HCT116 (cell line): ENCODE measurements at regions not wholly inside any gene's neighbourhood (a gene's known extent, or its start where the extent isn't known, plus 50 kb on each side); places are given as distances from the start of the nearest gene placed in this dataset.

Source experiments
- ATAC-seq: fragments of 200-7000 bp; cut with Tn5 transposase; 2 replicates; pipeline ENCODE4 v1.9.1; 2020; ENCODE audit warnings: mild to moderate bottlenecking, moderate library complexity
- BruUV-seq: library from RNA; stranded (reverse); fragments of 400-500 nt; replicated peaks from 2 replicates; lab custom pipeline; 2021; lab: Mats Ljungman, UMichigan
- CTCF ChIA-PET: fragments of 300-600 bp; sonication (Branson Sonifier 250); formaldehyde crosslinking; loops from one replicate; lab custom pipeline; 2021; ENCODE audit warnings: antibody characterized with exemption; lab: Charles Lee
- POLR2A ChIA-PET: fragments of 300-600, 350-600 bp; sonication (Branson Sonifier 250); formaldehyde crosslinking; loops from one replicate; lab custom pipeline; 2021; ENCODE audit warnings: antibody characterized with exemption; lab: Charles Lee
- RAD21 ChIA-PET, 2 experiments: fragments of 300-600 bp; sonication (Branson Sonifier 250); formaldehyde crosslinking; loops; one replicate each; lab custom pipeline; 2023; ENCODE audit warnings: low total read pairs in 2 of 2; ENCODE audit not compliant: uncharacterized antibody in 2 of 2, unreplicated experiment in 2 of 2, low non-redundant PET in 1 of 2; lab: Charles Lee
- DNase-seq: peaks from one replicate; pipeline ENCODE4 v3.0.0-alpha.2; 2010; ENCODE audit warnings: low read depth, low spot score
- H2AFZ ChIP-seq: fragments of 200-600 bp; shearing (Covaris generic), sonication (generic); 2 replicates; pipeline ENCODE4 v1.6.1; 2017; ENCODE audit warnings: low read depth, mixed run types, mixed read lengths, antibody characterized with exemption, low read length; ENCODE audit not compliant: poor library complexity, severe bottlenecking
- H3K27ac ChIP-seq: 2 replicates; pipeline ENCODE4 v1.5.1; 2012; ENCODE audit warnings: low read depth, low read length
- H3K27me3 ChIP-seq: fragments of 200-600 bp; sonication (generic); 2 replicates; pipeline ENCODE4 v1.6.1; 2016; ENCODE audit warnings: mixed run types, low read length, mixed read lengths; ENCODE audit not compliant: insufficient read depth
- H3K36me3 ChIP-seq, 2 experiments: fragments of 200-500 bp in 1 of 2; fragments of 200-600 bp in 1 of 2; sonication (Bioruptor generic) in 1 of 2; sonication (generic) in 1 of 2; 2 replicates each; pipeline versions ENCODE4 v1.5.1 to v1.6.1; 2014 to 2016; ENCODE audit warnings: low read length in 2 of 2, inconsistent platforms in 1 of 2, mixed read lengths in 1 of 2, mixed run types in 1 of 2; ENCODE audit not compliant: insufficient read depth in 2 of 2, control insufficient read depth in 1 of 2
- H3K4me1 ChIP-seq, 2 experiments: fragments of 200-600 bp in 1 of 2; sonication (generic) in 1 of 2; 2 replicates each; pipeline versions ENCODE4 v1.5.1 to v1.6.1; 2012 to 2017; ENCODE audit warnings: low read length in 2 of 2, inconsistent platforms in 1 of 2, mild to moderate bottlenecking in 1 of 2, mixed read lengths in 1 of 2, mixed run types in 1 of 2, moderate library complexity in 1 of 2; ENCODE audit not compliant: insufficient read depth in 2 of 2, control insufficient read depth in 1 of 2
- H3K4me2 ChIP-seq: fragments of 200-600 bp; sonication (generic); 2 replicates; pipeline ENCODE4 v1.6.1; 2017; ENCODE audit warnings: mixed run types, low read length, mixed read lengths
- H3K4me3 ChIP-seq, 2 experiments: fragments of 200-600 bp in 1 of 2; sonication (generic) in 1 of 2; replicated peaks in 1 of 2; 2 replicates each; pipeline ENCODE4 v1.5.1; 2011 to 2016; ENCODE audit warnings: low read length in 2 of 2, control low read depth in 1 of 2, low read depth in 1 of 2, mild to moderate bottlenecking in 1 of 2, mixed read lengths in 1 of 2, mixed run types in 1 of 2
- H3K79me2 ChIP-seq: fragments of 200-600 bp; sonication (generic); 2 replicates; pipeline ENCODE4 v1.6.1; 2017; ENCODE audit warnings: mild to moderate bottlenecking, mixed run types, low read length, moderate library complexity, mixed read lengths; ENCODE audit not compliant: insufficient read depth
- H3K9ac ChIP-seq: fragments of 200-600 bp; sonication (generic); 2 replicates; pipeline ENCODE4 v1.6.1; 2016; ENCODE audit warnings: low read length, mixed read lengths
- H3K9me2 ChIP-seq: fragments of 200-600 bp; sonication (generic), shearing (Covaris generic); 2 replicates; pipeline ENCODE4 v1.6.1; 2017; ENCODE audit warnings: mixed run types, mild to moderate bottlenecking, moderate library complexity; ENCODE audit not compliant: insufficient read depth
- H3K9me3 ChIP-seq, 2 experiments: fragments of 200-500 bp in 1 of 2; fragments of 200-600 bp in 1 of 2; sonication (Bioruptor generic) in 1 of 2; sonication (generic) in 1 of 2; 2 replicates each; pipeline ENCODE4 v1.6.1; 2014 to 2017; ENCODE audit warnings: low read length in 2 of 2, mixed read lengths in 2 of 2, inconsistent platforms in 1 of 2, low read depth in 1 of 2, mild to moderate bottlenecking in 1 of 2, mixed run types in 1 of 2, moderate library complexity in 1 of 2; ENCODE audit not compliant: control insufficient read depth in 1 of 2, insufficient read depth in 1 of 2
- H4K20me1 ChIP-seq: fragments of 200-600 bp; sonication (generic), shearing (Covaris generic); 2 replicates; pipeline ENCODE4 v1.6.1; 2017; ENCODE audit warnings: mixed run types, mild to moderate bottlenecking, moderate library complexity; ENCODE audit not compliant: insufficient read depth
- ATF3 ChIP-seq: IDR thresholded peaks from 2 replicates; pipeline ENCODE4 v1.6.1; 2012
- CBX3 ChIP-seq: IDR thresholded peaks from 2 replicates; pipeline ENCODE4 v1.6.1; 2012; ENCODE audit warnings: low read depth
- ELF1 ChIP-seq: IDR thresholded peaks from 2 replicates; pipeline ENCODE4 v1.6.1; 2012; ENCODE audit warnings: low read depth, borderline replicate concordance
- JUND ChIP-seq: IDR thresholded peaks from 2 replicates; pipeline ENCODE4 v1.6.1; 2012
- POLR2A ChIP-seq: IDR thresholded peaks from 2 replicates; pipeline ENCODE4 v1.7.0; 2011; ENCODE audit warnings: borderline replicate concordance; ENCODE audit not compliant: insufficient read depth, insufficient read length; ENCODE audit errors: extremely low read depth
- RAD21 ChIP-seq: IDR thresholded peaks from 2 replicates; pipeline ENCODE4 v1.6.1; 2012; ENCODE audit warnings: low read depth, mild to moderate bottlenecking
- REST ChIP-seq: IDR thresholded peaks from 2 replicates; pipeline ENCODE4 v1.6.1; 2012; ENCODE audit warnings: low read depth
- ZBTB33 ChIP-seq: IDR thresholded peaks from 2 replicates; pipeline ENCODE4 v1.6.1; 2011; ENCODE audit warnings: mild to moderate bottlenecking, low read length, moderate library complexity; ENCODE audit not compliant: insufficient replicate concordance; ENCODE audit errors: extremely low read depth
- intact Hi-C: fragments of 100-400 bp; cut with micrococcal nuclease; formaldehyde crosslinking; loops from 2 replicates; pipeline ENCODE4 v1.10.0; 2022

- H3K9me3 ChIP-seq: no peaks in the 10 kb centered on the region
- no peaks in the 10 kb centered on the region for H3K79me2 ChIP-seq
- RAD21 ChIA-PET: no interaction called here
- H2AFZ ChIP-seq: no peak overlapping the region
- no peak overlapping the region for H3K4me3 ChIP-seq
- intact Hi-C loops: no loop called here
- CTCF ChIA-PET: no interaction called here
- no peak for DNase-seq
- POLR2A ChIA-PET: no interaction called here
- no peaks in the 10 kb centered on the region for H3K4me1 ChIP-seq
- H3K9ac ChIP-seq: no peak overlapping the region
- H4K20me1 ChIP-seq: no peaks in the 10 kb centered on the region
- TF ChIP-seq POLR2A (no peak), CBX3 (no peak), ZBTB33 (no peak)
- TF ChIP-seq, all 23 proteins: peak for 0
- no TSS peak for BruUV-seq
- H3K9me2 ChIP-seq: no peaks in the 10 kb centered on the region
- H3K4me2 ChIP-seq: no peak overlapping the region
- no peak overlapping the region for H3K27ac ChIP-seq
- H3K27me3 ChIP-seq: no peaks in the 10 kb centered on the region
- no peak for ATAC-seq
- no peaks in the 10 kb centered on the region for H3K36me3 ChIP-seq
These were observed 188.6 kb downstream of the ALG10 start for GRCh38 chr12:34210689-34211530.

- no peaks in the 10 kb centered on the region for H3K9me3 ChIP-seq
- BruUV-seq: no TSS peak
- H3K27me3 ChIP-seq: no peaks in the 10 kb centered on the region
- no peak for DNase-seq
- no peak overlapping the region for H3K27ac ChIP-seq
- no peaks in the 10 kb centered on the region for H4K20me1 ChIP-seq
- ATAC-seq: no peak
- RAD21 ChIA-PET: no interaction called here
- no peak overlapping the region for H3K4me2 ChIP-seq
- CTCF ChIA-PET: no interaction called here
- TF ChIP-seq REST: no peak
- TF ChIP-seq JUND: no peak
- no peak for TF ChIP-seq ELF1
- no peak for TF ChIP-seq RAD21
- TF ChIP-seq ATF3: no peak
- no peak overlapping the region for H3K4me3 ChIP-seq
- H3K9me2 ChIP-seq: no peaks in the 10 kb centered on the region
- no peaks in the 10 kb centered on the region for H3K4me1 ChIP-seq
- no peaks in the 10 kb centered on the region for H3K79me2 ChIP-seq
- intact Hi-C loops: no loop called here
- POLR2A ChIA-PET: no interaction called here
- no peak overlapping the region for H2AFZ ChIP-seq
- H3K36me3 ChIP-seq: no peaks in the 10 kb centered on the region
- no peak overlapping the region for H3K9ac ChIP-seq
These were observed 190.4 kb downstream of the ALG10 start for GRCh38 chr12:34212651-34213050.
